ENCODE measurements at regions not wholly inside any gene's neighbourhood (a gene's known extent, or its start where the extent isn't known, plus 50 kb on each side); places are given as distances from the start of the nearest gene placed in this dataset.
A peak's percentile ranks its signal among the peaks of the same experiment; 100 is the strongest.

DNA sequence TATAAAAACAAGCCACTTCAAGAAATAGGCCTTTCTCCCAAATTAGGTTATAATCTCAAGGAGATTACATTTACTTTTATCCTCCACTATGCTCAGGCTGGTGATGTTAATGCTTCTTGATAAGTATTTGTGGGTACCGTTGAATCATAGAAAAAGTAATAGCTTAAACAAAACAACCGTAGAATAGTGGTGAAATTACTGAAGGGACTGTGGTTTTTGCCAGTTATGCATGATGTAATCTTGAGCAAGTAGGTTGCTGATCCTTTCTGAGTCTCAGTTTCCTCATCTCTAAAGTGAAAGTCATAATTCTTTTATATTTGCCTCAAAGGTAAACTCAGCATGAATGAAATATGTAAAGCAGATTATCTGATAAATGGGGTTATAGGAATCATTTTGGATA, 187.3 kb upstream of the JAG1 start:
- no peaks in the 10 kb centered on the region for H3K79me2 ChIP-seq (ENCODE audit: insufficient read depth)
- TF ChIP-seq TCF12 (IDR thresholded peaks at IDR 0.05) (peak; percentile 64; the same call in 1 of the 2 replicates), FOSL2 (IDR thresholded peaks at IDR 0.05; ENCODE audit: borderline replicate concordance, low read depth) (peak; percentile 32; the same call in 1 of the 2 replicates), POLR2AphosphoS5 (IDR thresholded peaks at IDR 0.05; ENCODE audit: low read depth, low read length) (peak; percentile 22; the same call in 1 of the 2 replicates), EP300 (IDR thresholded peaks at IDR 0.05; ENCODE audit: borderline replicate concordance in 1 of 2, low read depth in 1 of 2, low read length in 1 of 2) (peak in 1 of 2 experiments; percentile 63; a peak in 1 of 4 replicates), NFIC (IDR thresholded peaks at IDR 0.05; ENCODE audit: borderline replicate concordance) (peak; percentile 40; the same call in 1 of the 2 replicates), RXRA (IDR thresholded peaks at IDR 0.05; ENCODE audit: borderline replicate concordance, low read depth) (no peak), YY1 (IDR thresholded peaks at IDR 0.05; ENCODE audit: low read depth) (no peak), PBX3 (IDR thresholded peaks at IDR 0.05) (peak; percentile 68), JUND (IDR thresholded peaks at IDR 0.05) (peak; percentile 65)
- no peaks in the 10 kb centered on the region for H4K20me1 ChIP-seq (ENCODE audit: insufficient read depth)
- H2AFZ ChIP-seq (ENCODE audit: low read depth), result no peak overlapping the region
- 26% methylated on average over 2 of the region's 2 CpGs for WGBS (ENCODE audit: low lambda C conversion rate)
- H3K27ac ChIP-seq (ENCODE audit: low read depth in 2 of 2, low read length in 1 of 2), result peak overlapping the region in 1 of 2 experiments; percentile 70; a peak in 2 of 4 replicates
- H3K36me3 ChIP-seq (replicated peaks in 1 of 2; ENCODE audit: control insufficient read depth in 1 of 2, insufficient read depth in 2 of 2, low read length in 1 of 2), result no peaks in the 10 kb centered on the region
- H3K9me3 ChIP-seq, result no peaks in the 10 kb centered on the region
- peaks cover 0 to 9% of the 10 kb centered on the region in 2 experiments for H3K4me1 ChIP-seq (ENCODE audit: control insufficient read depth in 1 of 2, insufficient read depth in 2 of 2, low read depth in 1 of 2, low read length in 1 of 2)
- ChIA-PET POLR2A (no interaction called here), CTCF (no interaction called here)
- H3K9ac ChIP-seq, result no peak overlapping the region
- no peak for DNase-seq
- no peak overlapping the region for H3K4me2 ChIP-seq
- H3K27me3 ChIP-seq (ENCODE audit: insufficient read depth), result no peaks in the 10 kb centered on the region
- H3K9me2 ChIP-seq, result no peaks in the 10 kb centered on the region
- no peak overlapping the region for H3K4me3 ChIP-seq (ENCODE audit: low read depth in 2 of 2, low read length in 1 of 2)
- peaks cover 19% of the 10 kb centered on the region for H3F3A ChIP-seq (replicated peaks; ENCODE audit: insufficient read depth)

- no peaks in the 10 kb centered on the region for H3K79me2 ChIP-seq (ENCODE audit: insufficient read depth)
- peak overlapping the region in 1 of 2 experiments; percentile 70; a peak in 2 of 4 replicates for H3K27ac ChIP-seq (ENCODE audit: low read depth in 2 of 2, low read length in 1 of 2)
- ChIA-PET POLR2A (no interaction called here), CTCF (no interaction called here)
- no peak overlapping the region for H3K9ac ChIP-seq
- TF ChIP-seq TCF12 (IDR thresholded peaks at IDR 0.05), result peak; percentile 38; the same call in 1 of the 2 replicates
- peak; percentile 35; the same call in 1 of the 2 replicates for TF ChIP-seq PBX3 (IDR thresholded peaks at IDR 0.05)
- TF ChIP-seq, protein P1, sequence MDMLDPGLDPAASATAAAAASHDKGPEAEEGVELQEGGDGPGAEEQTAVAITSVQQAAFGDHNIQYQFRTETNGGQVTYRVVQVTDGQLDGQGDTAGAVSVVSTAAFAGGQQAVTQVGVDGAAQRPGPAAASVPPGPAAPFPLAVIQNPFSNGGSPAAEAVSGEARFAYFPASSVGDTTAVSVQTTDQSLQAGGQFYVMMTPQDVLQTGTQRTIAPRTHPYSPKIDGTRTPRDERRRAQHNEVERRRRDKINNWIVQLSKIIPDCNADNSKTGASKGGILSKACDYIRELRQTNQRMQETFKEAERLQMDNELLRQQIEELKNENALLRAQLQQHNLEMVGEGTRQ (IDR thresholded peaks at IDR 0.05; ENCODE audit: borderline replicate concordance, low read depth, low read length), result no peak
- TF ChIP-seq JUND (IDR thresholded peaks at IDR 0.05), result 0 out of 2 replicates have a peak, but pooled peaks have one; percentile 13
- no peaks in the 10 kb centered on the region for H3K36me3 ChIP-seq (replicated peaks in 1 of 2; ENCODE audit: control insufficient read depth in 1 of 2, insufficient read depth in 2 of 2, low read length in 1 of 2)
- H3K9me3 ChIP-seq, result no peaks in the 10 kb centered on the region
- 54% methylated on average over 2 of the region's 2 CpGs for WGBS (ENCODE audit: low lambda C conversion rate)
- no peak overlapping the region for H2AFZ ChIP-seq (ENCODE audit: low read depth)
- H3K9me2 ChIP-seq, result no peaks in the 10 kb centered on the region
- no peak for DNase-seq
- no peaks in the 10 kb centered on the region for H4K20me1 ChIP-seq (ENCODE audit: insufficient read depth)
- H3K4me1 ChIP-seq (ENCODE audit: control insufficient read depth in 1 of 2, insufficient read depth in 2 of 2, low read depth in 1 of 2, low read length in 1 of 2), result peaks cover 0 to 9% of the 10 kb centered on the region in 2 experiments
- no peaks in the 10 kb centered on the region for H3K27me3 ChIP-seq (ENCODE audit: insufficient read depth)
- no peak overlapping the region; the same call in 1 of the 2 replicates for H3K4me2 ChIP-seq
- no peak overlapping the region for H3K4me3 ChIP-seq (ENCODE audit: low read depth in 2 of 2, low read length in 1 of 2)
- H3F3A ChIP-seq (replicated peaks; ENCODE audit: insufficient read depth), result peaks cover 19% of the 10 kb centered on the region
Measured at GRCh38 chr20:10861619-10862018, 187.8 kb upstream of the JAG1 start.
